Transverse colon (tissue), 1 donor: ENCODE measurements at regions not wholly inside any gene's neighbourhood (a gene's known extent, or its start where the extent isn't known, plus 50 kb on each side); places are given as distances from the start of the nearest gene placed in this dataset.

Experiments
- EP300 ChIP-seq: sonication (generic); formaldehyde crosslinking; IDR thresholded peaks from one replicate; pipeline ENCODE4 v1.6.1; 2017; ENCODE audit warnings: antibody characterized with exemption, low read depth
- POLR2A ChIP-seq: fragments of 450-650 bp; IDR thresholded peaks from one replicate; pipeline ENCODE4 v1.6.1; 2016; ENCODE audit warnings: antibody characterized with exemption, mild to moderate bottlenecking, moderate library complexity

DNA sequence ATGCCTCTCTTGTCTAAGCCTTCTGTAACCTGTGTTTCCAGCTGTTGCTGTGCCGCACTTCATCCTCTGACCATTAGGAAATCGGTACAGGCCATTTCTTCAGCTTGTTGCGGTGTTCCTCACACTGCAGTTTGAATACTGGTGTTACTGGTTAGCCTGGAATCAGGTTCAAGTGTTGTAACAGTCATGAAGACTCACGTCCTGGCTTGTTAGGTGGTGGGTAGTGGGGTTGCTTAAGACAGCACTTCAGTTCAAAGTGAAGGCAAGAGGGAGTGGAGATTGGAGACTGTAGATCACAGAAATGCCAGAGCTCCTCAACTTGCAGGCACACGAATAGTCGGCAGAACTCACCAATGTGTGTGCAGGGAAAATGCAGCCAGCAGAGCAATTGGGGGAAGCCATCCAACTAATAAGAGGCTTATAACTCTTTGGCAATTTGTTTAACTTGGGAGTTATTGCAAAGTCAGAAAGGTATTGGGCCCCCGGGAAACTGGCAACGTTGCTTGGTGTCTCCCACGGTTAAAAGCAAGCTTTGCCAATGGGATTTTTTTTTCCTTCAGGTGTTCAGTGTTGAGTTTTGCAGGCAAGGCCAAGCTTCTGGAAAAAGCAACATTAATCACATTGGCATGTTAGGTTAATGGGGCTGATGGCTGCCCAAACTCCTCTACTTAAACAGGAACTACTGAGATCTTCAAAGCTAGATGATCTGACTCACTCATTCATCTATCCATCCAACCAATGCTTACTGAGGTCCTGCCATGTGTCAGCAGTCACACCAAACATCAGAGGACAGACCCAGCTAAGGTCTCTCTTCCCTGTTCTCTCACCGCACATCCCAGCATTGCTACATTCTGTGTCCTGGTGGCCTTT, 380.9 kb downstream of the GATA3 start:
- TF ChIP-seq POLR2A (no peak), EP300 (no peak)
